ENCODE measurements at regions not wholly inside any gene's neighbourhood (a gene's known extent, or its start where the extent isn't known, plus 50 kb on each side); places are given as distances from the start of the nearest gene placed in this dataset.
A peak's percentile ranks its signal among the peaks of the same experiment; 100 is the strongest.

GRCh38 chr15:70195587-70196305, 98.0 kb upstream of the TLE3 start:
- DNase-seq, result peak; percentile 71

GRCh38 chr15:70195171-70195570, 97.5 kb upstream of the TLE3 start:
- no peak for DNase-seq

- no peak for DNase-seq
These were observed 96.5 kb upstream of the TLE3 start for GRCh38 chr15:70194266-70194665.

GRCh38 chr15:70193734-70194133, 96.0 kb upstream of the TLE3 start:
- DNase-seq, result no peak

GRCh38 chr15:70192490-70192889, 94.8 kb upstream of the TLE3 start:
- no peak for DNase-seq

- DNase-seq, result no peak
These were observed 94.3 kb upstream of the TLE3 start for GRCh38 chr15:70192041-70192440.

- no peak for DNase-seq
These were observed 93.2 kb upstream of the TLE3 start for GRCh38 chr15:70190965-70191364.

- no peak for DNase-seq
These were observed 92.3 kb upstream of the TLE3 start for GRCh38 chr15:70189826-70190695.

- no peak for DNase-seq
These were observed 90.6 kb upstream of the TLE3 start for GRCh38 chr15:70188286-70188685.

GRCh38 chr15:70187331-70187730, 89.6 kb upstream of the TLE3 start:
- DNase-seq, result no peak

- DNase-seq, result no peak
These were observed 88.4 kb upstream of the TLE3 start for GRCh38 chr15:70186152-70186551.

GRCh38 chr15:70185251-70185711, 87.6 kb upstream of the TLE3 start:
- no peak for DNase-seq

- no peak for DNase-seq
These were observed 85.4 kb upstream of the TLE3 start for GRCh38 chr15:70182858-70183695.

GRCh38 chr15:70181626-70182255, 84.0 kb upstream of the TLE3 start:
- DNase-seq, result no peak

GRCh38 chr15:70180186-70180875, 82.6 kb upstream of the TLE3 start:
- no peak for DNase-seq

GRCh38 chr15:70179309-70179892, 81.7 kb upstream of the TLE3 start:
- no peak for DNase-seq

- DNase-seq, result no peak
These were observed 80.8 kb upstream of the TLE3 start for GRCh38 chr15:70178335-70179084.

GRCh38 chr15:70172566-70173225, 75.0 kb upstream of the TLE3 start:
- no peak for DNase-seq

GRCh38 chr15:70172124-70172523, 74.4 kb upstream of the TLE3 start:
- no peak for DNase-seq

GRCh38 chr15:70171256-70171886, 73.7 kb upstream of the TLE3 start:
- no peak for DNase-seq

Data from midbrain (tissue), 1 donor.